ENCODE measurements at regions not wholly inside any gene's neighbourhood (a gene's known extent, or its start where the extent isn't known, plus 50 kb on each side); places are given as distances from the start of the nearest gene placed in this dataset.

DNA sequence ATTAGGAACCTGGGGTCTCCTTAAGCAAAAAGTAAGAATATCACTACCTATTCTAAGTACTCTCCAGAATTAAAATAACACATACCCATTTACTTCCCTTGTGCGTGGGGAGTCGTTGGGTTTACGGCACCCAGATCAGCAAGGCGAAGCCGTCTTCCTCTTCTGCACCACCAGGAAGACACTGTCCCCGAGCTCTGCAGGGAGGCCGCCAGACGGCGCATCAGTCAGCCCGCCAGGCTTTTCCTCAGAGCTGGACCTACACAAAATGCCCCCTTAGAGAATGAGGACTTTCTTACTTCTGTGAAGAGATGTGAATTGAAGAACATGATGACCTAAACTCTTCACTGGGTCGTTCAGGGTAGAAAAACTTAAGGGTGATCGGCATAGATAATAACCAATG, 526.5 kb downstream of the GALR1 start:
- TF ChIP-seq, protein P1, sequence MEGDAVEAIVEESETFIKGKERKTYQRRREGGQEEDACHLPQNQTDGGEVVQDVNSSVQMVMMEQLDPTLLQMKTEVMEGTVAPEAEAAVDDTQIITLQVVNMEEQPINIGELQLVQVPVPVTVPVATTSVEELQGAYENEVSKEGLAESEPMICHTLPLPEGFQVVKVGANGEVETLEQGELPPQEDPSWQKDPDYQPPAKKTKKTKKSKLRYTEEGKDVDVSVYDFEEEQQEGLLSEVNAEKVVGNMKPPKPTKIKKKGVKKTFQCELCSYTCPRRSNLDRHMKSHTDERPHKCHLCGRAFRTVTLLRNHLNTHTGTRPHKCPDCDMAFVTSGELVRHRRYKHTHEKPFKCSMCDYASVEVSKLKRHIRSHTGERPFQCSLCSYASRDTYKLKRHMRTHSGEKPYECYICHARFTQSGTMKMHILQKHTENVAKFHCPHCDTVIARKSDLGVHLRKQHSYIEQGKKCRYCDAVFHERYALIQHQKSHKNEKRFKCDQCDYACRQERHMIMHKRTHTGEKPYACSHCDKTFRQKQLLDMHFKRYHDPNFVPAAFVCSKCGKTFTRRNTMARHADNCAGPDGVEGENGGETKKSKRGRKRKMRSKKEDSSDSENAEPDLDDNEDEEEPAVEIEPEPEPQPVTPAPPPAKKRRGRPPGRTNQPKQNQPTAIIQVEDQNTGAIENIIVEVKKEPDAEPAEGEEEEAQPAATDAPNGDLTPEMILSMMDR (IDR thresholded peaks at IDR 0.05; ENCODE audit: poor library complexity, severe bottlenecking), result no peak
- TF ChIP-seq EP300 (conservative IDR thresholded peaks at IDR 0.05; ENCODE audit: poor library complexity, severe bottlenecking), result no peak
- no peak for TF ChIP-seq EZH2 (IDR thresholded peaks at IDR 0.05; ENCODE audit: borderline replicate concordance, insufficient read depth, low read length, poor library complexity, severe bottlenecking)
- TF ChIP-seq TAF1 (IDR thresholded peaks at IDR 0.05; ENCODE audit: low read depth), result no peak
- no peak for TF ChIP-seq SMC3 (conservative IDR thresholded peaks at IDR 0.05; ENCODE audit: poor library complexity)
